H9 (cell line): ENCODE measurements at regions not wholly inside any gene's neighbourhood (a gene's known extent, or its start where the extent isn't known, plus 50 kb on each side); places are given as distances from the start of the nearest gene placed in this dataset.

ENCODE experiments used
- DNase-seq: peaks from one replicate; pipeline ENCODE4 v3.0.0-alpha.2; 2017
- H2AFZ ChIP-seq: one replicate; pipeline ENCODE4 v1.6.1; 2013; ENCODE audit warnings: mild to moderate bottlenecking, low read length, control low read depth, moderate library complexity
- H2AK5ac ChIP-seq: 2 replicates; pipeline ENCODE4 v1.6.1; 2013; ENCODE audit warnings: low read length, control low read depth, mixed read lengths; ENCODE audit not compliant: insufficient read length
- H2BK120ac ChIP-seq: one replicate; pipeline ENCODE4 v1.6.1; 2013; ENCODE audit warnings: low read depth, mild to moderate bottlenecking, low read length, control low read depth, inconsistent platforms; ENCODE audit not compliant: poor library complexity, severe bottlenecking
- H2BK12ac ChIP-seq: 2 replicates; pipeline ENCODE4 v1.6.1; 2013; ENCODE audit warnings: low read length, control low read depth, mixed read lengths, low read depth; ENCODE audit not compliant: insufficient read length
- H2BK15ac ChIP-seq: 2 replicates; pipeline ENCODE4 v1.6.1; 2013; ENCODE audit warnings: low read depth, low read length, control low read depth
- H2BK20ac ChIP-seq: one replicate; pipeline ENCODE4 v1.6.1; 2013; ENCODE audit warnings: low read depth, mild to moderate bottlenecking, low read length, control low read depth, inconsistent platforms; ENCODE audit not compliant: poor library complexity, severe bottlenecking
- H2BK5ac ChIP-seq: 2 replicates; pipeline ENCODE4 v1.6.1; 2013; ENCODE audit warnings: low read length, control low read depth, mixed read lengths; ENCODE audit not compliant: insufficient read length
- H3K14ac ChIP-seq: 2 replicates; pipeline ENCODE4 v1.6.1; 2013; ENCODE audit warnings: low read length, control low read depth; ENCODE audit not compliant: insufficient read depth
- H3K18ac ChIP-seq: 2 replicates; pipeline ENCODE4 v1.6.1; 2013; ENCODE audit warnings: low read depth, mild to moderate bottlenecking, mixed read lengths, low read length, control low read depth; ENCODE audit not compliant: insufficient read length
- H3K23ac ChIP-seq: 2 replicates; pipeline ENCODE4 v1.6.1; 2013; ENCODE audit warnings: low read length, control low read depth, mixed read lengths, low read depth; ENCODE audit not compliant: insufficient read length
- H3K23me2 ChIP-seq: 2 replicates; pipeline ENCODE4 v1.6.1; 2013; ENCODE audit warnings: low read depth, mild to moderate bottlenecking, mixed read lengths, low read length, control low read depth; ENCODE audit not compliant: insufficient read length, poor library complexity, severe bottlenecking
- H3K27ac ChIP-seq: 2 replicates; pipeline ENCODE4 v1.5.1; 2013; ENCODE audit warnings: low read length, control low read depth, mixed read lengths, low read depth; ENCODE audit not compliant: insufficient read length
- H3K27me3 ChIP-seq: 2 replicates; pipeline ENCODE4 v1.6.1; 2013; ENCODE audit warnings: low read length, control low read depth, inconsistent platforms; ENCODE audit not compliant: insufficient read depth
- H3K4ac ChIP-seq: 2 replicates; pipeline ENCODE4 v1.6.1; 2013; ENCODE audit warnings: low read depth, mild to moderate bottlenecking, control low read depth, inconsistent platforms, low read length, moderate library complexity
- H3K4me1 ChIP-seq: 2 replicates; pipeline ENCODE4 v1.6.1; 2013; ENCODE audit warnings: low read length, control low read depth, inconsistent platforms; ENCODE audit not compliant: insufficient read depth
- H3K4me2 ChIP-seq: 2 replicates; pipeline ENCODE4 v1.6.1; 2013; ENCODE audit warnings: low read length, control low read depth, mixed read lengths; ENCODE audit not compliant: insufficient read length, insufficient read depth
- H3K56ac ChIP-seq: 2 replicates; pipeline ENCODE4 v1.6.1; 2013; ENCODE audit warnings: low read depth, mild to moderate bottlenecking, mixed read lengths, low read length, control low read depth; ENCODE audit not compliant: insufficient read length
- H3K79me1 ChIP-seq: 2 replicates; pipeline ENCODE4 v1.6.1; 2013; ENCODE audit warnings: low read depth, mild to moderate bottlenecking, moderate library complexity, low read length, control low read depth, inconsistent platforms; ENCODE audit not compliant: insufficient read depth, poor library complexity, severe bottlenecking
- H3K79me2 ChIP-seq: 2 replicates; pipeline ENCODE4 v1.6.1; 2013; ENCODE audit warnings: low read length, control low read depth, inconsistent platforms; ENCODE audit not compliant: insufficient read depth
- H3K9ac ChIP-seq: 2 replicates; pipeline ENCODE4 v1.6.1; 2013; ENCODE audit warnings: low read length, control low read depth, mixed read lengths; ENCODE audit not compliant: insufficient read length; ENCODE audit errors: extremely low read depth
- H3K9me3 ChIP-seq: one replicate; pipeline ENCODE4 v1.6.1; 2013; ENCODE audit warnings: low read depth, low read length, inconsistent platforms; ENCODE audit not compliant: control insufficient read depth
- H3T11ph ChIP-seq: one replicate; pipeline ENCODE4 v1.6.1; 2013; ENCODE audit warnings: mild to moderate bottlenecking, low read length, control low read depth, inconsistent platforms
- H4K20me1 ChIP-seq: one replicate; pipeline ENCODE4 v1.6.1; 2013; ENCODE audit not compliant: control insufficient read depth, insufficient read length, insufficient read depth
- H4K5ac ChIP-seq: 2 replicates; pipeline ENCODE4 v1.6.1; 2013; ENCODE audit warnings: low read depth, mild to moderate bottlenecking, mixed read lengths, low read length, control low read depth; ENCODE audit not compliant: insufficient read length
- H4K8ac ChIP-seq: replicated peaks from 2 replicates; pipeline ENCODE4 v1.6.1; 2013; ENCODE audit warnings: low read length, control low read depth, mixed read lengths, low read depth; ENCODE audit not compliant: insufficient read length
- H4K91ac ChIP-seq: 2 replicates; pipeline ENCODE4 v1.6.1; 2013; ENCODE audit warnings: low read depth, mild to moderate bottlenecking, moderate library complexity, mixed read lengths, low read length, control low read depth; ENCODE audit not compliant: insufficient read length
- H3K27ac Mint-ChIP-seq, 3 experiments: 2 replicates in 2 of 3; 3 replicates in 1 of 3; pipeline ENCODE4 v1.8.0; 2020 to 2021; ENCODE audit warnings: mixed read lengths in 3 of 3, mild to moderate bottlenecking in 1 of 3, moderate library complexity in 1 of 3
- H3K27me3 Mint-ChIP-seq: 2 replicates; pipeline ENCODE4 v1.8.0; 2021; ENCODE audit warnings: low read depth, mild to moderate bottlenecking, moderate library complexity, mixed read lengths
- H3K36me3 Mint-ChIP-seq, 3 experiments: 2 replicates in 2 of 3; 3 replicates in 1 of 3; pipeline ENCODE4 v1.8.0; 2020 to 2021; ENCODE audit warnings: low read depth in 3 of 3, mixed read lengths in 3 of 3; ENCODE audit not compliant: insufficient read depth in 1 of 3
- H3K4me1 Mint-ChIP-seq, 2 experiments: 2 replicates each; pipeline ENCODE4 v1.8.0; 2020; ENCODE audit warnings: mixed read lengths in 2 of 2
- H3K4me3 Mint-ChIP-seq, 2 experiments: 2 replicates in 1 of 2; 3 replicates in 1 of 2; pipeline ENCODE4 v1.8.0; 2020 to 2021; ENCODE audit warnings: mild to moderate bottlenecking in 2 of 2, mixed read lengths in 2 of 2, moderate library complexity in 1 of 2
- H3K9me3 Mint-ChIP-seq, 2 experiments: 2 replicates in 1 of 2; 3 replicates in 1 of 2; pipeline ENCODE4 v1.8.0; 2020; ENCODE audit warnings: mild to moderate bottlenecking in 2 of 2, mixed read lengths in 2 of 2, moderate library complexity in 1 of 2
- CTCF ChIP-seq: fragments of 200-600 bp; sonication (generic); conservative IDR thresholded peaks from 3 replicates; pipeline ENCODE4 v1.8.0; 2021; ENCODE audit warnings: antibody characterized with exemption, mild to moderate bottlenecking
- WGBS: extraction: QIAGEN DNeasy Blood & Tissue Kit; methylation state at CpG from one replicate; pipeline ENCODE4 v1.1.7; 2013; ENCODE audit warnings: missing lambda C conversion rate, low lambda C conversion rate, mixed read lengths; ENCODE audit not compliant: insufficient read length; ENCODE audit errors: extremely low coverage; 5-methylcytosine and 5-hydroxymethylcytosine counted together

- no peaks in the 10 kb centered on the region for H3K27me3 ChIP-seq
- no peaks in the 10 kb centered on the region for H3K9me3 ChIP-seq
- H3K14ac ChIP-seq, result no peak overlapping the region
- H4K8ac ChIP-seq, result no peak overlapping the region
- H2BK120ac ChIP-seq, result no peak overlapping the region
- no peaks in the 10 kb centered on the region for H4K20me1 ChIP-seq
- no peak overlapping the region for H2AK5ac ChIP-seq
- Mint-ChIP-seq H3K4me1 (peaks cover 9 to 11% of the 10 kb centered on the region in 2 experiments), H3K27ac (no peak overlapping the region), H3K36me3 (peaks cover 6 to 11% (median 9%) of the 10 kb centered on the region in 3 experiments), H3K27me3 (no peaks in the 10 kb centered on the region; the same call in 1 of the 2 replicates), H3K9me3 (peaks cover 9 to 13% of the 10 kb centered on the region in 2 experiments; a peak in 4 of 5 replicates), H3K4me3 (no peak overlapping the region)
- no peak overlapping the region for H4K91ac ChIP-seq
- H2BK20ac ChIP-seq, result no peak overlapping the region
- H2BK15ac ChIP-seq, result no peak overlapping the region
- H3K4me2 ChIP-seq, result no peak overlapping the region
- H3K79me2 ChIP-seq, result no peaks in the 10 kb centered on the region
- no peak overlapping the region for H3T11ph ChIP-seq
- H3K23me2 ChIP-seq, result no peaks in the 10 kb centered on the region
- TF ChIP-seq CTCF, result no peak
- H3K4me1 ChIP-seq, result no peaks in the 10 kb centered on the region
- H3K56ac ChIP-seq, result no peak overlapping the region
- no peak overlapping the region for H3K9ac ChIP-seq
- H3K23ac ChIP-seq, result no peak overlapping the region
- no peak overlapping the region for H3K27ac ChIP-seq
- no peaks in the 10 kb centered on the region for H3K79me1 ChIP-seq
- no peak overlapping the region for H3K18ac ChIP-seq
- DNase-seq, result no peak
- H4K5ac ChIP-seq, result no peak overlapping the region
- no peak overlapping the region for H3K4ac ChIP-seq
- no peak overlapping the region for H2BK5ac ChIP-seq
- WGBS, result no CpG with 5 or more reads among the region's 3 CpGs
- H2AFZ ChIP-seq, result no peak overlapping the region
- no peak overlapping the region for H2BK12ac ChIP-seq
These were observed 495.3 kb downstream of the ZIC1 start for GRCh38 chr3:147904421-147904820.
